ENCODE measurements at regions not wholly inside any gene's neighbourhood (a gene's known extent, or its start where the extent isn't known, plus 50 kb on each side); places are given as distances from the start of the nearest gene placed in this dataset.

DNA sequence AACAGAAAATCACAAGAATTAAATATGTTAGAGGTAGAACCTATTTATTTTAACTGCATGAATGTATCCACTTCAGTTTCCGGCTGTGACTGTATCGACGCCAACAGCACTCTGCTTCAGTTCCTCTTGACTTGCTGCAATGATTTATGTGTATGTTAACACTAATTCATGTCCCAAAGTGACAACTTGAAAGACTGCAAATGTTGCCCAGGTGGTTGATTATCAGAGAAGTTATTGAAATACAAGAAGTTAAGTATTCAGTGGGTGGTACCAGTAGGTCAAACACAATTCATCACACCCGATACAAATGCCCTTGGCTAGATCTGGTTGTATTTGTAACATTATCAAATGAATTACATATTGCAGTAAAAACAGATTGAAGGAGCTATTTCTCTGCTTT, 622.7 kb upstream of the CDH18 start:
- H3K4me3 ChIP-seq (ENCODE audit: low read depth, low read length), result no peak overlapping the region
- no peak for TF ChIP-seq CTCF (IDR thresholded peaks at IDR 0.05; ENCODE audit: low read depth, low read length)
- in situ Hi-C loops (cut with HindIII; ENCODE audit: low sequenced_read_pairs), result no loop called here
- no peak for DNase-seq (ENCODE audit: low read depth, low spot score)

DNA sequence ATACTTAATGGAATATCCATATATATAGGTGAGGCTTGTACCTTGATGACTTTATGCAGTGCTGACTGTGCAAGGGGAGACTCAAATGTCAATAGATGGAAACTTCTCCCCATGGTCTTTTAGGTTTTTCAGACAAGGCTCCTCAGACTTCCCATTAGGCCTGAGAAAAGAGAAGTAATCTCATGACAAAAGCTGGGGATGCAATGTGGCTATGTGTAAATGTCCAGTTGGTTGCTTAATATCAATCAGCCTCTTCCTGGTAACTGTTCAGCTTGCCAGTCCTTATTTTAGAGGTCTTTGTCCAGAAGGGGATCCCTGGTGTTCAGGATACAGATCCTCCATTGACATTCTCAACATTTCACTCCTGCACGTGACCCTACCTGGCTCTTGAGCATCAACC, 621.1 kb upstream of the CDH18 start:
- H3K4me3 ChIP-seq (ENCODE audit: low read depth, low read length), result no peak overlapping the region
- no peak for TF ChIP-seq CTCF (IDR thresholded peaks at IDR 0.05; ENCODE audit: low read depth, low read length)
- DNase-seq (ENCODE audit: low read depth, low spot score), result no peak
- in situ Hi-C loops (cut with HindIII; ENCODE audit: low sequenced_read_pairs), result no loop called here

GRCh38 chr5:20608567-20608966, 620.6 kb upstream of the CDH18 start:
- DNase-seq (ENCODE audit: low read depth, low spot score), result no peak
- TF ChIP-seq CTCF (IDR thresholded peaks at IDR 0.05; ENCODE audit: low read depth, low read length), result no peak
- no peak overlapping the region for H3K4me3 ChIP-seq (ENCODE audit: low read depth, low read length)
- in situ Hi-C loops (cut with HindIII; ENCODE audit: low sequenced_read_pairs), result no loop called here

DNA sequence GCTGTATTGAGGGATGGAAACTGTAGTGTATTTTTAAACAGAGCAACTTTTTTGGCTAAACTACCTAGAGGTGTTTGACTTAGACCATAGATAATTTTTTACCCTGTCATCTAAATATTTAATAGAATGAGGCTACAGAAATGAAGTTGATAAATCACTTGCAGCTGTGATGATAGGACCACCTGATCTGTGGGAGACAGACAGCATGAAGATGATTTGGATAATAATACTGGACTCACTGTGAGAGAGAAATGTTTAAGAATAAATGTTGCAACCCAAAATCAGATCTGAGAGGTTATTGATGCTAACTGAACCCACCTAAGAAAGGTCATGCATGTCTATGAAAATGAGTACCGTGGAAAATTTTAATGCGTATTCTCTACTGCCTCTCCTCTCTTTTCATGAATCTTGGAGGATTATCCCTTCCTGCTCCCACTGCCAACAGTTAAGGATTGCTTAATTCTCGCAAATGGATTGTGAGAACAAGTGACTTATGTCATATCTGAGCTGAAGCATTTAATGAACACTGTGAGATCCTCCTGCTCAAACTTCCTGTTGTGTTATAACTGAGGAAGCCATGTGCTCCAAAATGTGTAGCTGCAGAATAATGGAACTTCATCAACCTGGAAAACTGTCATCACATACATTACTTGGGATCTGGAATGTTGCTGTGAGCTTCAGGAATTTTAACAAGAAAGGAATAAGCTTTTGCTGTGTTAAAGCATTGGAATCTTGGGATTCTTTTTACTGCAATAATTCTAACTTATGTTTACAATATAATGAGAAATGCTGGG, 617.9 kb upstream of the CDH18 start:
- in situ Hi-C loops (cut with HindIII; ENCODE audit: low sequenced_read_pairs), result no loop called here
- no peak for TF ChIP-seq CTCF (IDR thresholded peaks at IDR 0.05; ENCODE audit: low read depth, low read length)
- H3K4me3 ChIP-seq (ENCODE audit: low read depth, low read length), result no peak overlapping the region
- DNase-seq (ENCODE audit: low read depth, low spot score), result no peak

DNA sequence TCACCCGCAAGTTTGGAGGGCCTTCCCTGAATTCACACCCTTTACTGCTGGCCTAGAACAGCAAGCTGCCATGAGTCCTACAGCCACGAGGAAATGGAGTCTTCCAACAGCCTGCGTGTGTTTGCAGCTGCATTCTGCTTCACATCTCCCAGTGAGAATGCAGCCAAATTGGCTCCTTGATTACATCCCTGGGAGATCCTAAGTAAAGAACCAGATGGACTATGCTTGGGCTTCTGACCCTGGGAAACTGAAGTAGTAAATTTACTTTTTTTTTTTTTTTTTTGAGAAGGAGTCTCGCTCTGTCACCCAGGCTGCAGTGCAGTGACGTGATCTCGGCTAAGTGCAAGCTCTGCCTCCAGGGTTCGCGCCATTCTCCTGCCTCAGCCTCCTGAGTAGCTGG, 617.0 kb upstream of the CDH18 start:
- H3K4me3 ChIP-seq (ENCODE audit: low read depth, low read length), result no peak overlapping the region
- no peak for DNase-seq (ENCODE audit: low read depth, low spot score)
- no peak for TF ChIP-seq CTCF (IDR thresholded peaks at IDR 0.05; ENCODE audit: low read depth, low read length)
- in situ Hi-C loops (cut with HindIII; ENCODE audit: low sequenced_read_pairs), result no loop called here

DNA sequence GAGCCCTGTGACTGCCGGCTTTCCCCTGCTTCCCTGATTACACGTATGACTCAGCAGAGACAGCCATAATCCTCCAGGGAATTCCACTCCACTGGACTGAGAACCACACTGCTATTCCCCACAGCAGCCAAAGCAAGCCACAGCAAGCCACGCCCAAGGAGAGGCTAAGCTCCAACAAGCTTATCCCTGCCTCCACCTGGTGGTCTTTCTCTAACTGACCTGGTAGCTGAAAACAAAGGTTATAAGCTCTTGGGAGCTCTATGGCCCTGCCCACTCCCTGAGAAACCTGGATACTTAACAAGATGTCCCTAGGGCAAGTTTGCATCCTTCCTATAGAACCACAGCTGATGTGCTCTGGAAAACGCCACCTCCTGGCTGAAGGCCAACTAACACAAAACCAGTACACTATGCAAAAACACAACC, 613.7 kb upstream of the CDH18 start:
- H3K4me3 ChIP-seq (ENCODE audit: low read depth, low read length), result no peak overlapping the region
- in situ Hi-C loops (cut with HindIII; ENCODE audit: low sequenced_read_pairs), result no loop called here
- TF ChIP-seq CTCF (IDR thresholded peaks at IDR 0.05; ENCODE audit: low read depth, low read length), result no peak
- peak; percentile 32 for DNase-seq (ENCODE audit: low read depth, low spot score)
